ENCODE measurements at regions not wholly inside any gene's neighbourhood (a gene's known extent, or its start where the extent isn't known, plus 50 kb on each side); places are given as distances from the start of the nearest gene placed in this dataset.

GRCh38 chr1:198435056-198435455 is 105.4 kb downstream of the ATP6V1G3 start:
- TF ChIP-seq CTCF (IDR thresholded peaks at IDR 0.05 in 2 of 3, conservative IDR thresholded peaks at IDR 0.05 in 1 of 3; ENCODE audit: borderline replicate concordance in 1 of 3, insufficient read depth in 1 of 3, low read depth in 2 of 3, low read length in 2 of 3), result no peak
- TF ChIP-seq ZFX (IDR thresholded peaks at IDR 0.05), result no peak
- TF ChIP-seq POLR2AphosphoS5 (IDR thresholded peaks at IDR 0.05; ENCODE audit: low read depth, low read length), result no peak
- TF ChIP-seq ZNF274 (IDR thresholded peaks at IDR 0.05; ENCODE audit: low read depth, low read length), result no peak
- no peak for TF ChIP-seq REST (IDR thresholded peaks at IDR 0.05; ENCODE audit: low read depth)
- no peak for TF ChIP-seq FOSL1 (IDR thresholded peaks at IDR 0.05; ENCODE audit: low read depth)
- TF ChIP-seq MAX (IDR thresholded peaks at IDR 0.05), result no peak
- no peak for TF ChIP-seq CEBPB (IDR thresholded peaks at IDR 0.05; ENCODE audit: low read depth)
- TF ChIP-seq POLR2A (IDR thresholded peaks at IDR 0.05; ENCODE audit: borderline replicate concordance, extremely low read depth, insufficient read depth, insufficient read length), result no peak
- no peak for TF ChIP-seq JUND (IDR thresholded peaks at IDR 0.05)
